ENCODE measurements at regions not wholly inside any gene's neighbourhood (a gene's known extent, or its start where the extent isn't known, plus 50 kb on each side); places are given as distances from the start of the nearest gene placed in this dataset.

GRCh38 chr11:97107604-97108003, 717.8 kb downstream of the JRKL start:
- Histone ChIP-seq H3K4me2 (ENCODE audit: low read length) (no peak overlapping the region), H3K4me1 (ENCODE audit: control insufficient read depth, insufficient read depth, low read length) (no peaks in the 10 kb centered on the region), H3K9ac (ENCODE audit: low read depth, low read length) (no peak overlapping the region), H3K4me3 (ENCODE audit: low read length) (no peak overlapping the region), H3K36me3 (ENCODE audit: insufficient read depth, low read length) (no peaks in the 10 kb centered on the region), H3K27me3 (ENCODE audit: control insufficient read depth, insufficient read depth, low read length) (no peaks in the 10 kb centered on the region), H3K9me3 (replicated peaks; ENCODE audit: low read length) (no peaks in the 10 kb centered on the region)

GRCh38 chr11:97109078-97109477, 719.3 kb downstream of the JRKL start:
- Histone ChIP-seq H3K27me3 (ENCODE audit: control insufficient read depth, insufficient read depth, low read length) (no peaks in the 10 kb centered on the region), H3K36me3 (ENCODE audit: insufficient read depth, low read length) (no peaks in the 10 kb centered on the region), H3K4me1 (ENCODE audit: control insufficient read depth, insufficient read depth, low read length) (no peaks in the 10 kb centered on the region), H3K4me2 (ENCODE audit: low read length) (no peak overlapping the region), H3K9me3 (replicated peaks; ENCODE audit: low read length) (no peaks in the 10 kb centered on the region), H3K4me3 (ENCODE audit: low read length) (no peak overlapping the region), H3K9ac (ENCODE audit: low read depth, low read length) (no peak overlapping the region)

GRCh38 chr11:97110376-97110775, 720.6 kb downstream of the JRKL start:
- no peaks in the 10 kb centered on the region for H3K27me3 ChIP-seq (ENCODE audit: control insufficient read depth, insufficient read depth, low read length)
- no peak overlapping the region for H3K9ac ChIP-seq (ENCODE audit: low read depth, low read length)
- no peak overlapping the region for H3K4me3 ChIP-seq (ENCODE audit: low read length)
- H3K9me3 ChIP-seq (replicated peaks; ENCODE audit: low read length): no peaks in the 10 kb centered on the region
- no peaks in the 10 kb centered on the region for H3K36me3 ChIP-seq (ENCODE audit: insufficient read depth, low read length)
- H3K4me2 ChIP-seq (ENCODE audit: low read length): no peak overlapping the region
- no peaks in the 10 kb centered on the region for H3K4me1 ChIP-seq (ENCODE audit: control insufficient read depth, insufficient read depth, low read length)

GRCh38 chr11:97111559-97111958, 721.7 kb downstream of the JRKL start:
- H3K4me1 ChIP-seq (ENCODE audit: control insufficient read depth, insufficient read depth, low read length): no peaks in the 10 kb centered on the region
- H3K36me3 ChIP-seq (ENCODE audit: insufficient read depth, low read length): no peaks in the 10 kb centered on the region
- no peak overlapping the region for H3K9ac ChIP-seq (ENCODE audit: low read depth, low read length)
- no peaks in the 10 kb centered on the region for H3K9me3 ChIP-seq (replicated peaks; ENCODE audit: low read length)
- H3K27me3 ChIP-seq (ENCODE audit: control insufficient read depth, insufficient read depth, low read length): no peaks in the 10 kb centered on the region
- no peak overlapping the region for H3K4me2 ChIP-seq (ENCODE audit: low read length)
- no peak overlapping the region for H3K4me3 ChIP-seq (ENCODE audit: low read length)

GRCh38 chr11:97118614-97119200, 728.9 kb downstream of the JRKL start:
- H3K27me3 ChIP-seq (ENCODE audit: control insufficient read depth, insufficient read depth, low read length): no peaks in the 10 kb centered on the region
- H3K4me2 ChIP-seq (ENCODE audit: low read length): no peak overlapping the region

GRCh38 chr11:97123237-97123636, 733.4 kb downstream of the JRKL start:
- H3K9me3 ChIP-seq (replicated peaks; ENCODE audit: low read length): no peaks in the 10 kb centered on the region
- H3K4me3 ChIP-seq (ENCODE audit: low read length): no peak overlapping the region
- H3K36me3 ChIP-seq (ENCODE audit: insufficient read depth, low read length): no peaks in the 10 kb centered on the region
- H3K27me3 ChIP-seq (ENCODE audit: control insufficient read depth, insufficient read depth, low read length): no peaks in the 10 kb centered on the region
- H3K4me2 ChIP-seq (ENCODE audit: low read length): no peak overlapping the region
- H3K9ac ChIP-seq (ENCODE audit: low read depth, low read length): no peak overlapping the region
- H3K4me1 ChIP-seq (ENCODE audit: control insufficient read depth, insufficient read depth, low read length): no peaks in the 10 kb centered on the region

More at GRCh38 chr11:97118614-97119200, 728.9 kb downstream of the JRKL start:
- H3K4me3 ChIP-seq (ENCODE audit: low read length): no peak overlapping the region
- no peaks in the 10 kb centered on the region for H3K36me3 ChIP-seq (ENCODE audit: insufficient read depth, low read length)
- H3K4me1 ChIP-seq (ENCODE audit: control insufficient read depth, insufficient read depth, low read length): no peaks in the 10 kb centered on the region
- H3K9me3 ChIP-seq (replicated peaks; ENCODE audit: low read length): no peaks in the 10 kb centered on the region
- no peak overlapping the region for H3K9ac ChIP-seq (ENCODE audit: low read depth, low read length)

GRCh38 chr11:97136067-97136466, 746.3 kb downstream of the JRKL start:
- Histone ChIP-seq H3K9ac (ENCODE audit: low read depth, low read length) (no peak overlapping the region), H3K4me3 (ENCODE audit: low read length) (no peak overlapping the region), H3K4me1 (ENCODE audit: control insufficient read depth, insufficient read depth, low read length) (no peaks in the 10 kb centered on the region), H3K36me3 (ENCODE audit: insufficient read depth, low read length) (no peaks in the 10 kb centered on the region), H3K9me3 (replicated peaks; ENCODE audit: low read length) (no peaks in the 10 kb centered on the region), H3K4me2 (ENCODE audit: low read length) (no peak overlapping the region), H3K27me3 (ENCODE audit: control insufficient read depth, insufficient read depth, low read length) (no peaks in the 10 kb centered on the region)

- H3K9ac ChIP-seq (ENCODE audit: low read depth, low read length): no peak overlapping the region
- H3K4me1 ChIP-seq (ENCODE audit: control insufficient read depth, insufficient read depth, low read length): no peaks in the 10 kb centered on the region
- no peaks in the 10 kb centered on the region for H3K27me3 ChIP-seq (ENCODE audit: control insufficient read depth, insufficient read depth, low read length)
- H3K4me2 ChIP-seq (ENCODE audit: low read length): no peak overlapping the region
- no peaks in the 10 kb centered on the region for H3K36me3 ChIP-seq (ENCODE audit: insufficient read depth, low read length)
- H3K4me3 ChIP-seq (ENCODE audit: low read length): no peak overlapping the region
- no peaks in the 10 kb centered on the region for H3K9me3 ChIP-seq (replicated peaks; ENCODE audit: low read length)
These were observed 751.2 kb downstream of the JRKL start for GRCh38 chr11:97140885-97141494.

- Histone ChIP-seq H3K4me3 (ENCODE audit: low read length) (no peak overlapping the region), H3K27me3 (ENCODE audit: control insufficient read depth, insufficient read depth, low read length) (no peaks in the 10 kb centered on the region)
These were observed 753.6 kb downstream of the JRKL start for GRCh38 chr11:97143463-97143862.

GRCh38 chr11:97149741-97150140, 759.9 kb downstream of the JRKL start:
- H3K36me3 ChIP-seq (ENCODE audit: insufficient read depth, low read length): no peaks in the 10 kb centered on the region
- no peaks in the 10 kb centered on the region for H3K27me3 ChIP-seq (ENCODE audit: control insufficient read depth, insufficient read depth, low read length)
- no peak overlapping the region for H3K9ac ChIP-seq (ENCODE audit: low read depth, low read length)

More at GRCh38 chr11:97143463-97143862, 753.6 kb downstream of the JRKL start:
- no peaks in the 10 kb centered on the region for H3K9me3 ChIP-seq (replicated peaks; ENCODE audit: low read length)
- no peak overlapping the region for H3K9ac ChIP-seq (ENCODE audit: low read depth, low read length)
- H3K4me1 ChIP-seq (ENCODE audit: control insufficient read depth, insufficient read depth, low read length): no peaks in the 10 kb centered on the region
- no peak overlapping the region for H3K4me2 ChIP-seq (ENCODE audit: low read length)
- H3K36me3 ChIP-seq (ENCODE audit: insufficient read depth, low read length): no peaks in the 10 kb centered on the region

GRCh38 chr11:97157221-97157740, 767.5 kb downstream of the JRKL start:
- Histone ChIP-seq H3K9me3 (replicated peaks; ENCODE audit: low read length) (no peaks in the 10 kb centered on the region), H3K36me3 (ENCODE audit: insufficient read depth, low read length) (no peaks in the 10 kb centered on the region), H3K4me2 (ENCODE audit: low read length) (no peak overlapping the region), H3K9ac (ENCODE audit: low read depth, low read length) (no peak overlapping the region), H3K27me3 (ENCODE audit: control insufficient read depth, insufficient read depth, low read length) (no peaks in the 10 kb centered on the region), H3K4me1 (ENCODE audit: control insufficient read depth, insufficient read depth, low read length) (no peaks in the 10 kb centered on the region), H3K4me3 (ENCODE audit: low read length) (no peak overlapping the region)

More at GRCh38 chr11:97149741-97150140, 759.9 kb downstream of the JRKL start:
- no peaks in the 10 kb centered on the region for H3K9me3 ChIP-seq (replicated peaks; ENCODE audit: low read length)
- H3K4me1 ChIP-seq (ENCODE audit: control insufficient read depth, insufficient read depth, low read length): no peaks in the 10 kb centered on the region
- no peak overlapping the region for H3K4me3 ChIP-seq (ENCODE audit: low read length)
- no peak overlapping the region for H3K4me2 ChIP-seq (ENCODE audit: low read length)

GRCh38 chr11:97158243-97158642, 768.4 kb downstream of the JRKL start:
- no peak overlapping the region for H3K4me3 ChIP-seq (ENCODE audit: low read length)
- no peaks in the 10 kb centered on the region for H3K9me3 ChIP-seq (replicated peaks; ENCODE audit: low read length)
- no peaks in the 10 kb centered on the region for H3K36me3 ChIP-seq (ENCODE audit: insufficient read depth, low read length)
- no peaks in the 10 kb centered on the region for H3K27me3 ChIP-seq (ENCODE audit: control insufficient read depth, insufficient read depth, low read length)
- H3K4me2 ChIP-seq (ENCODE audit: low read length): no peak overlapping the region
- no peaks in the 10 kb centered on the region for H3K4me1 ChIP-seq (ENCODE audit: control insufficient read depth, insufficient read depth, low read length)
- H3K9ac ChIP-seq (ENCODE audit: low read depth, low read length): no peak overlapping the region

Data from skeletal muscle satellite cell (primary cell).